SU-DHL-6 (cell line): ENCODE measurements at regions not wholly inside any gene's neighbourhood (a gene's known extent, or its start where the extent isn't known, plus 50 kb on each side); places are given as distances from the start of the nearest gene placed in this dataset.

Experiments used
- EZH2phosphoT487 ChIP-seq: fragments of 200-600 bp; sonication (generic), shearing (Covaris generic); conservative IDR thresholded peaks from 2 replicates; pipeline ENCODE4 v1.6.1; 2018; ENCODE audit warnings: mild to moderate bottlenecking, antibody characterized with exemption, low read length, moderate library complexity, mixed read lengths
- TF ChIP-seq, protein P1 (sequence below): fragments of 200-600 bp; sonication (generic); IDR thresholded peaks from one replicate; pipeline ENCODE4 v1.5.1; 2017; ENCODE audit warnings: antibody characterized with exemption, mild to moderate bottlenecking, low read length, moderate library complexity; ENCODE audit not compliant: insufficient read depth, poor library complexity, severe bottlenecking

DNA sequence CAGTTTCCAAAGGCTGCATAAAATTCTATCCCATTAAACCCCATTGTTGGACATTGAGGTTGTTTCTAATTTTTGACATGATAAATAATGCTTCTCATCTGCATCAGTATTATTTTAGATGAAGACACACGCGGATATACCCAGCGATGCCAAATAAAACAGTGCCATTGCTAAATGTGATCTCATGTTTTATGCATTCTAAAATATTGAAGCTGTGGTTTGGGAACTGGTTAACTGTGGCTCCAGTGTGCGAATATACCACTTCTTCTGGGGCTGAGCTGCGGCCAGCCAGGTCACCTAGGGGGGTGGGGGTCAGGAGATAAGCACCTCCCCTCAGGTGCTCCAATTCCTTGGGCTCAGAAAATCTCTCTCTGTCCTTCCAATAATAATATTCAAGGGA is 230.0 kb downstream of the ADAMTS9 start:
- TF ChIP-seq, protein P1, sequence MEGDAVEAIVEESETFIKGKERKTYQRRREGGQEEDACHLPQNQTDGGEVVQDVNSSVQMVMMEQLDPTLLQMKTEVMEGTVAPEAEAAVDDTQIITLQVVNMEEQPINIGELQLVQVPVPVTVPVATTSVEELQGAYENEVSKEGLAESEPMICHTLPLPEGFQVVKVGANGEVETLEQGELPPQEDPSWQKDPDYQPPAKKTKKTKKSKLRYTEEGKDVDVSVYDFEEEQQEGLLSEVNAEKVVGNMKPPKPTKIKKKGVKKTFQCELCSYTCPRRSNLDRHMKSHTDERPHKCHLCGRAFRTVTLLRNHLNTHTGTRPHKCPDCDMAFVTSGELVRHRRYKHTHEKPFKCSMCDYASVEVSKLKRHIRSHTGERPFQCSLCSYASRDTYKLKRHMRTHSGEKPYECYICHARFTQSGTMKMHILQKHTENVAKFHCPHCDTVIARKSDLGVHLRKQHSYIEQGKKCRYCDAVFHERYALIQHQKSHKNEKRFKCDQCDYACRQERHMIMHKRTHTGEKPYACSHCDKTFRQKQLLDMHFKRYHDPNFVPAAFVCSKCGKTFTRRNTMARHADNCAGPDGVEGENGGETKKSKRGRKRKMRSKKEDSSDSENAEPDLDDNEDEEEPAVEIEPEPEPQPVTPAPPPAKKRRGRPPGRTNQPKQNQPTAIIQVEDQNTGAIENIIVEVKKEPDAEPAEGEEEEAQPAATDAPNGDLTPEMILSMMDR: no peak
- no peak for TF ChIP-seq EZH2phosphoT487
